ENCODE measurements at regions not wholly inside any gene's neighbourhood (a gene's known extent, or its start where the extent isn't known, plus 50 kb on each side); places are given as distances from the start of the nearest gene placed in this dataset.

DNA sequence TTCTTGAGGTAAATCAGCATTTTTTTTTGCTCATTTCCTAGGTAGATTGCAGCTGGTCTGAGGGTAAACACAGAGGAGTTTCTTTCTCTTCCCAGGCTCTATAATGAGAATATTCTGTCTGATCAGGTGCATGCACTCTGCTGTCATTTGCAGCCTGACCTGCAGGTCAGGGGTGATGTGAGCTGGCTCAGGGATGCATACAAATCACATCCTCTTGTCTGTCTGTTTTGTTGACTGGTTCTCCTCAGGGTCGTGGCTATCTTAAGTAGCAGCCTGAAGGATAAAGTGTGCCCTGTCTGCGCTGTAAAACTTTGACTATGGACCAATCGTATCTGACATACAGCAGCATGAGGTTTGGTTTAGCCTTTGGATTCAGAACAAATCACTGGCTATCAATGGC lies 183.4 kb upstream of the POU3F2 start:
- Histone ChIP-seq H2AFZ (ENCODE audit: low read depth, low read length, poor library complexity, severe bottlenecking) (no peak overlapping the region), H3K9me3 (ENCODE audit: control insufficient read depth in 1 of 2, insufficient read depth in 1 of 2, low read depth in 1 of 2, low read length in 2 of 2) (no peaks in the 10 kb centered on the region), H3K4me2 (ENCODE audit: low read length) (no peak overlapping the region), H3K79me2 (ENCODE audit: insufficient read depth, low read length) (no peaks in the 10 kb centered on the region), H3K27me3 (ENCODE audit: insufficient read depth, low read length) (peaks cover 1% of the 10 kb centered on the region), H4K20me1 (ENCODE audit: insufficient read depth) (no peaks in the 10 kb centered on the region; the same call in 1 of the 2 replicates), H3K9ac (ENCODE audit: low read length) (no peak overlapping the region), H3K9me2 (ENCODE audit: insufficient read depth) (no peaks in the 10 kb centered on the region), H3K4me3 (replicated peaks in 1 of 2; ENCODE audit: low read depth in 1 of 2, low read length in 2 of 2) (no peak overlapping the region), H3K27ac (ENCODE audit: low read depth, low read length) (no peak overlapping the region), H3K4me1 (ENCODE audit: control insufficient read depth in 1 of 2, insufficient read depth in 2 of 2, low read length in 2 of 2) (no peaks in the 10 kb centered on the region), H3K36me3 (ENCODE audit: control insufficient read depth in 1 of 2, insufficient read depth in 2 of 2, low read length in 2 of 2) (no peaks in the 10 kb centered on the region)
- ATAC-seq (no peak), DNase-seq (ENCODE audit: low read depth, low spot score) (no peak)
- intact Hi-C loops (cut with micrococcal nuclease), result no loop called here
- ChIA-PET CTCF (no interaction called here), RAD21 (ENCODE audit: low non-redundant PET in 1 of 2, low total read pairs in 2 of 2, uncharacterized antibody in 2 of 2, unreplicated experiment in 2 of 2) (no interaction called here), POLR2A (no interaction called here)
- TF ChIP-seq ZNF274 (IDR thresholded peaks at IDR 0.05; ENCODE audit: low read depth, low read length) (no peak), CEBPB (IDR thresholded peaks at IDR 0.05; ENCODE audit: low read depth) (no peak), POLR2AphosphoS5 (IDR thresholded peaks at IDR 0.05; ENCODE audit: low read depth, low read length) (no peak), RAD21 (IDR thresholded peaks at IDR 0.05; ENCODE audit: low read depth) (no peak), CTCF (IDR thresholded peaks at IDR 0.05 in 2 of 3, conservative IDR thresholded peaks at IDR 0.05 in 1 of 3; ENCODE audit: borderline replicate concordance in 1 of 3, insufficient read depth in 1 of 3, low read depth in 2 of 3, low read length in 2 of 3) (no peak), TCF7L2 (IDR thresholded peaks at IDR 0.05; ENCODE audit: borderline replicate concordance, extremely low read depth, insufficient read depth, insufficient read length) (no peak)
- BruUV-seq (replicated peaks), result no TSS peak

- no peak overlapping the region for H3K4me2 ChIP-seq (ENCODE audit: low read length)
- H2AFZ ChIP-seq (ENCODE audit: low read depth, low read length, poor library complexity, severe bottlenecking), result no peak overlapping the region
- no peak overlapping the region for H3K9ac ChIP-seq (ENCODE audit: low read length)
- H3K79me2 ChIP-seq (ENCODE audit: insufficient read depth, low read length), result no peaks in the 10 kb centered on the region
- H3K36me3 ChIP-seq (ENCODE audit: control insufficient read depth in 1 of 2, insufficient read depth in 2 of 2, low read length in 2 of 2), result no peaks in the 10 kb centered on the region
- H3K9me3 ChIP-seq (ENCODE audit: control insufficient read depth in 1 of 2, insufficient read depth in 1 of 2, low read depth in 1 of 2, low read length in 2 of 2), result no peaks in the 10 kb centered on the region
- no peak for TF ChIP-seq EGR1 (IDR thresholded peaks at IDR 0.05; ENCODE audit: low read depth)
- TF ChIP-seq FOSL1 (IDR thresholded peaks at IDR 0.05; ENCODE audit: low read depth), result no peak
- no peak for TF ChIP-seq SRF (IDR thresholded peaks at IDR 0.05; ENCODE audit: low read depth)
- TF ChIP-seq TCF7L2 (IDR thresholded peaks at IDR 0.05; ENCODE audit: borderline replicate concordance, extremely low read depth, insufficient read depth, insufficient read length), result no peak
- TF ChIP-seq ELF1 (IDR thresholded peaks at IDR 0.05; ENCODE audit: borderline replicate concordance, low read depth), result no peak
- no peak for TF ChIP-seq SP1 (IDR thresholded peaks at IDR 0.05; ENCODE audit: low read depth)
- TF ChIP-seq RAD21 (IDR thresholded peaks at IDR 0.05; ENCODE audit: low read depth), result no peak
- no peak for TF ChIP-seq YY1 (IDR thresholded peaks at IDR 0.05; ENCODE audit: extremely low read depth, insufficient replicate concordance, low read depth, low read length)
- TF ChIP-seq CTCF (IDR thresholded peaks at IDR 0.05 in 2 of 3, conservative IDR thresholded peaks at IDR 0.05 in 1 of 3; ENCODE audit: borderline replicate concordance in 1 of 3, insufficient read depth in 1 of 3, low read depth in 2 of 3, low read length in 2 of 3), result no peak
- no peak for TF ChIP-seq ZFX (IDR thresholded peaks at IDR 0.05)
- no peak for TF ChIP-seq POLR2AphosphoS5 (IDR thresholded peaks at IDR 0.05; ENCODE audit: low read depth, low read length)
- no peak for TF ChIP-seq JUND (IDR thresholded peaks at IDR 0.05)
- no peak for TF ChIP-seq CBX3 (IDR thresholded peaks at IDR 0.05; ENCODE audit: low read depth)
- no peaks in the 10 kb centered on the region for H3K4me1 ChIP-seq (ENCODE audit: control insufficient read depth in 1 of 2, insufficient read depth in 2 of 2, low read length in 2 of 2)
- intact Hi-C loops (cut with micrococcal nuclease), result no loop called here
- H3K27me3 ChIP-seq (ENCODE audit: insufficient read depth, low read length), result no peaks in the 10 kb centered on the region; the same call in 1 of the 2 replicates
- H3K4me3 ChIP-seq (replicated peaks in 1 of 2; ENCODE audit: low read depth in 1 of 2, low read length in 2 of 2), result no peak overlapping the region
- H3K27ac ChIP-seq (ENCODE audit: low read depth, low read length), result no peak overlapping the region
- no peak for ATAC-seq
- no peak for DNase-seq (ENCODE audit: low read depth, low spot score)
- RAD21 ChIA-PET (ENCODE audit: low non-redundant PET in 1 of 2, low total read pairs in 2 of 2, uncharacterized antibody in 2 of 2, unreplicated experiment in 2 of 2), result no interaction called here
- no peaks in the 10 kb centered on the region for H3K9me2 ChIP-seq (ENCODE audit: insufficient read depth)
- CTCF ChIA-PET, result no interaction called here
- BruUV-seq (replicated peaks), result no TSS peak
- no peaks in the 10 kb centered on the region for H4K20me1 ChIP-seq (ENCODE audit: insufficient read depth)
- POLR2A ChIA-PET, result no interaction called here
Observed at GRCh38 chr6:98653179-98653578, 181.2 kb upstream of the POU3F2 start.

Measured in HCT116 (cell line).